K562 (cell line): ENCODE measurements at regions not wholly inside any gene's neighbourhood (a gene's known extent, or its start where the extent isn't known, plus 50 kb on each side); places are given as distances from the start of the nearest gene placed in this dataset.

ENCODE experiments used
- BHLHE40 ChIP-seq: IDR thresholded peaks from 2 replicates; pipeline ENCODE4 v1.6.1; 2011; ENCODE audit warnings: low read length, improper control_type of control experiment
- FOS ChIP-seq: IDR thresholded peaks from 3 replicates; pipeline ENCODE4 v1.6.1; 2011; ENCODE audit not compliant: insufficient read length; ENCODE audit errors: extremely low read depth
- FOXJ3 ChIP-seq: sonication (generic); formaldehyde crosslinking; IDR thresholded peaks from 2 replicates; pipeline ENCODE4 v1.4.0; 2020; ENCODE audit warnings: mild to moderate bottlenecking, missing genetic modification reagents
- MXI1 ChIP-seq: IDR thresholded peaks from 2 replicates; pipeline ENCODE4 v1.6.1; 2011; ENCODE audit warnings: low read depth, mild to moderate bottlenecking, improper control_type of control experiment, low read length
- POLR2AphosphoS5 ChIP-seq: IDR thresholded peaks from 2 replicates; pipeline ENCODE4 v1.6.1; 2011; ENCODE audit warnings: mild to moderate bottlenecking, low read depth, low read length, moderate library complexity; ENCODE audit not compliant: control insufficient read depth, insufficient read depth
- RAD21 ChIP-seq, 2 experiments: fragments of 250-450 bp in 1 of 2; fragments of 450-650 bp in 1 of 2; sonication (Bioruptor Pico) in 1 of 2; formaldehyde crosslinking in 1 of 2; IDR thresholded peaks in 1 of 2; conservative IDR thresholded peaks in 1 of 2; 2 replicates each; pipeline versions ENCODE4 v1.4.0 to v1.8.0; 2020 to 2022; ENCODE audit warnings: mild to moderate bottlenecking in 2 of 2, moderate library complexity in 1 of 2
- SMAD3 ChIP-seq: fragments of 450-650 bp; formaldehyde crosslinking; conservative IDR thresholded peaks from 2 replicates; pipeline ENCODE4 v1.4.0; 2020; ENCODE audit warnings: mild to moderate bottlenecking
- ZNF274 ChIP-seq: IDR thresholded peaks from 2 replicates; pipeline ENCODE4 v1.6.1; 2011; ENCODE audit warnings: low read depth, mild to moderate bottlenecking, low read length, moderate library complexity, borderline replicate concordance

DNA sequence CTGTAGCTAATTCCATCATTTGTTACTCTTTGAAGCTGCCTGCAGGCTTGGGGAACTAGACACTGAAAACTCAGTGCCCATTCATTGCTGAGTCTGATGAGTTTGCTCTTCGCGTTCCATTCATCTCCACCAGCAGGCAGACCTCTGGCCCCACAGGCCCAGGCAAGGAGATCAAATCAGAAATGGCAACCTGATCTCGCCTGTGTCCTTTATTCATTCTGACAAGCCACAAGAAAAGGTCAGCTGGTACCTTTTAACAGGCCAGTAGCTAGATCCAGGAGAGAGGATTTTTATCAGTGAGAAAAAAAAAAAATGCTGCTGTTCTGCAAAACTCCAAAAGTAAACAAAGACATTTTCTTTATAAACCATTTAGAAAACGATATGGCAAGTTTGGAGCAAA, 742.5 kb downstream of the ETS1 start:
- TF ChIP-seq RAD21 (CRISPR knock-in tag; conservative IDR thresholded peaks at IDR 0.05 in 1 of 2, IDR thresholded peaks at IDR 0.05 in 1 of 2) (no peak), BHLHE40 (no peak), POLR2AphosphoS5 (no peak), SMAD3 (CRISPR knock-in tag) (no peak), MXI1 (no peak), FOXJ3 (no peak), FOS (no peak), ZNF274 (no peak)
